ENCODE measurements at regions not wholly inside any gene's neighbourhood (a gene's known extent, or its start where the extent isn't known, plus 50 kb on each side); places are given as distances from the start of the nearest gene placed in this dataset.

DNA sequence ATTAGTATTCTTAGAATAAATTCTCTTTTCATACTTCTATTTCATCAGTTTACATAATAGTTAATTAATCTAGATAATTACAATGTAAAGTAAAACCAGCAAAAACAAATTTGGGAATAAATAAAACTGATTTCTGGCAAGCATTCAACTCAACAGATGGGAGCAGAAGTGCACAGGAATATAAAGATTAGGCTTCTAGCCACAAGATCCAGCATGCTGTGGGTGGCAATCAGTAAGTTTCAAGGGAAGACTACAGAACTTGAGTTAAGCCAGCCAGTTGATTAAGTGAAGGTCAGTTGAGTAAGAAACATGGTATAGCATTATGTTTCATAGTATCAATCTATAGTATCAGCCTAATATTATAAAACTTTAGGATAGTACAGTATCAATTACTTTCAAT is 324.2 kb upstream of the AADAT start:
- no peak for TF ChIP-seq HDAC2 (IDR thresholded peaks at IDR 0.05)
- no peak for TF ChIP-seq BHLHE40 (IDR thresholded peaks at IDR 0.05; ENCODE audit: low read depth, low read length)
- no peak for TF ChIP-seq HOXB5 (CRISPR knock-in tag; IDR thresholded peaks at IDR 0.05)
- TF ChIP-seq KDM5A (IDR thresholded peaks at IDR 0.05) = no peak
- TF ChIP-seq TFCP2L1 (CRISPR knock-in tag; IDR thresholded peaks at IDR 0.05) = no peak
- no peak for TF ChIP-seq ZSCAN20 (CRISPR knock-in tag; IDR thresholded peaks at IDR 0.05)
- TF ChIP-seq HOXA7 (CRISPR knock-in tag; IDR thresholded peaks at IDR 0.05) = no peak
- TF ChIP-seq REST (IDR thresholded peaks at IDR 0.05) = no peak
- H3K4me1 ChIP-seq = no peaks in the 10 kb centered on the region
- ATAC-seq = no peak
- no peaks in the 10 kb centered on the region for H3K9me3 ChIP-seq
- no peak for DNase-seq (ENCODE audit: low read depth in 1 of 2, low spot score in 1 of 2)
- ChIA-PET POLR2A (no interaction called here), CTCF (no interaction called here)
- FAIRE-seq = no peak
- no peak overlapping the region for H3K4me2 ChIP-seq
- no peak overlapping the region for H3K4me3 ChIP-seq
- H3K27ac ChIP-seq = no peak overlapping the region

GRCh38 chr4:170400361-170400760 is 310.6 kb upstream of the AADAT start:
- TF ChIP-seq EHF (CRISPR knock-in tag; IDR thresholded peaks at IDR 0.05) (no peak), RFX5 (IDR thresholded peaks at IDR 0.05) (no peak), GATA3 (IDR thresholded peaks at IDR 0.05; ENCODE audit: borderline replicate concordance) (no peak), HOXB5 (CRISPR knock-in tag; IDR thresholded peaks at IDR 0.05) (no peak), ZFP36 (IDR thresholded peaks at IDR 0.05; ENCODE audit: borderline replicate concordance, partially characterized antibody) (no peak), CHD4 (IDR thresholded peaks at IDR 0.05; ENCODE audit: borderline replicate concordance) (no peak), FOSB (CRISPR knock-in tag; IDR thresholded peaks at IDR 0.05) (no peak), ELK1 (IDR thresholded peaks at IDR 0.05; ENCODE audit: low read depth, low read length) (no peak)
- WGBS (ENCODE audit: missing lambda C conversion rate) = 4% methylated on average over 1 of the region's 1 CpG
- no peak for ATAC-seq
- Histone ChIP-seq H3K4me1 (no peaks in the 10 kb centered on the region), H3K4me2 (no peak overlapping the region), H3K9me3 (no peaks in the 10 kb centered on the region), H3K4me3 (no peak overlapping the region), H3K27ac (no peak overlapping the region)
- ChIA-PET CTCF (no interaction called here), POLR2A (no interaction called here)
- no peak for DNase-seq (ENCODE audit: low read depth in 1 of 2, low spot score in 1 of 2)
- FAIRE-seq = no peak

DNA sequence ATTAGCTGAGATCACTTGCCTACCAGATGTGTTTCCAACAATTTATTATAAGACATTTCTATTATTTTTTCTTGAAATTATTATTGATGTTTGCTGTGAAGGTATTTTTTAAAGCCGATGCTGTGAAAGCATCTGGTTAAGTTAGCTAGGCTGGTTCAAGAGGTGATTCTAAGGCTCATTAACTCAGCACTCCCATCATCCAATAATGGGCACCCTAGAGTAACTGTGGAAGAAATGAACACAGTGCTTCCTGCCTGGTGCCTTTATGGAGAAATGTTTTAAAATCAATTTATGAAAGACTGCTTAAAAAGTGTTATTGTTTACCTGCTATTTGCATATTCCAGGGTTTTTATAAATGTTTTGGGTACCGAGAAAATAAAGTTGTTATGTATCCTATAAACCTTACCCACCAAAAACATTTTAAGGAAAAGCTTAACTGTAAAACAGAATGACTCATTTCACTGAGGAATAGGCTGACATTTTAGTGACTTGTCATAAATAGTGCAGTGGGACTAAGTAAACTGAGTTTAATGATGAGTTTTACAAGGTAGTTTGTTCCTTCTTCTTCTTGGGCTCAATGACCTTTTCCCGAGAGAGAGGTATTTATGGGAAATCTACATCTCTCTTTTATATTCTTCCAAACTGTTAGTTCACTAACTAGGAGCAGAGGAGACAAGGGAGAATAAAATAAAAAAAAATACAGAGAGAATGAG is 310.0 kb upstream of the AADAT start:
- no peak for DNase-seq (ENCODE audit: low read depth in 1 of 2, low spot score in 1 of 2)
- FAIRE-seq = no peak
- Histone ChIP-seq H3K27ac (no peak overlapping the region), H3K4me2 (no peak overlapping the region), H3K9me3 (no peaks in the 10 kb centered on the region), H3K4me1 (no peaks in the 10 kb centered on the region), H3K4me3 (no peak overlapping the region)
- WGBS (ENCODE audit: missing lambda C conversion rate) = 17% methylated on average over 3 of the region's 3 CpGs
- ChIA-PET POLR2A (no interaction called here), CTCF (no interaction called here)
- ATAC-seq = no peak
- no peak for TF ChIP-seq HOXB13 (CRISPR knock-in tag; IDR thresholded peaks at IDR 0.05; ENCODE audit: low read depth)
- TF ChIP-seq, protein P1, sequence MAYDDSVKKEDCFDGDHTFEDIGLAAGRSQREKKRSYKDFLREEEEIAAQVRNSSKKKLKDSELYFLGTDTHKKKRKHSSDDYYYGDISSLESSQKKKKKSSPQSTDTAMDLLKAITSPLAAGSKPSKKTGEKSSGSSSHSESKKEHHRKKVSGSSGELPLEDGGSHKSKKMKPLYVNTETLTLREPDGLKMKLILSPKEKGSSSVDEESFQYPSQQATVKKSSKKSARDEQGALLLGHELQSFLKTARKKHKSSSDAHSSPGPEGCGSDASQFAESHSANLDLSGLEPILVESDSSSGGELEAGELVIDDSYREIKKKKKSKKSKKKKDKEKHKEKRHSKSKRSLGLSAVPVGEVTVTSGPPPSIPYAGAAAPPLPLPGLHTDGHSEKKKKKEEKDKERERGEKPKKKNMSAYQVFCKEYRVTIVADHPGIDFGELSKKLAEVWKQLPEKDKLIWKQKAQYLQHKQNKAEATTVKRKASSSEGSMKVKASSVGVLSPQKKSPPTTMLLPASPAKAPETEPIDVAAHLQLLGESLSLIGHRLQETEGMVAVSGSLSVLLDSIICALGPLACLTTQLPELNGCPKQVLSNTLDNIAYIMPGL (CRISPR knock-in tag; IDR thresholded peaks at IDR 0.05; ENCODE audit: borderline replicate concordance) = no peak
- TF ChIP-seq ELK1 (IDR thresholded peaks at IDR 0.05; ENCODE audit: low read depth, low read length) = no peak
- TF ChIP-seq, protein P2, sequence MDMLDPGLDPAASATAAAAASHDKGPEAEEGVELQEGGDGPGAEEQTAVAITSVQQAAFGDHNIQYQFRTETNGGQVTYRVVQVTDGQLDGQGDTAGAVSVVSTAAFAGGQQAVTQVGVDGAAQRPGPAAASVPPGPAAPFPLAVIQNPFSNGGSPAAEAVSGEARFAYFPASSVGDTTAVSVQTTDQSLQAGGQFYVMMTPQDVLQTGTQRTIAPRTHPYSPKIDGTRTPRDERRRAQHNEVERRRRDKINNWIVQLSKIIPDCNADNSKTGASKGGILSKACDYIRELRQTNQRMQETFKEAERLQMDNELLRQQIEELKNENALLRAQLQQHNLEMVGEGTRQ (IDR thresholded peaks at IDR 0.05) = no peak
- TF ChIP-seq MAZ (IDR thresholded peaks at IDR 0.05; ENCODE audit: borderline replicate concordance, low read depth, low read length) = no peak
- TF ChIP-seq HOXB5 (CRISPR knock-in tag; IDR thresholded peaks at IDR 0.05) = no peak
- TF ChIP-seq BHLHE40 (IDR thresholded peaks at IDR 0.05; ENCODE audit: low read depth, low read length) = no peak
- TF ChIP-seq CBX2 (IDR thresholded peaks at IDR 0.05; ENCODE audit: borderline replicate concordance, low read depth) = no peak
- TF ChIP-seq, protein P3, sequence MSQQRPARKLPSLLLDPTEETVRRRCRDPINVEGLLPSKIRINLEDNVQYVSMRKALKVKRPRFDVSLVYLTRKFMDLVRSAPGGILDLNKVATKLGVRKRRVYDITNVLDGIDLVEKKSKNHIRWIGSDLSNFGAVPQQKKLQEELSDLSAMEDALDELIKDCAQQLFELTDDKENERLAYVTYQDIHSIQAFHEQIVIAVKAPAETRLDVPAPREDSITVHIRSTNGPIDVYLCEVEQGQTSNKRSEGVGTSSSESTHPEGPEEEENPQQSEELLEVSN (IDR thresholded peaks at IDR 0.05; ENCODE audit: borderline replicate concordance, low read depth) = no peak
- TF ChIP-seq ZFP36 (IDR thresholded peaks at IDR 0.05; ENCODE audit: borderline replicate concordance, partially characterized antibody) = no peak
- no peak for TF ChIP-seq CBX8 (IDR thresholded peaks at IDR 0.05)
- no peak for TF ChIP-seq BCL3 (IDR thresholded peaks at IDR 0.05)

All from A549 (cell line).